SK-N-SH treated with all-trans-retinoic acid at 6 μM for 48 hours (cell line): ENCODE measurements at regions not wholly inside any gene's neighbourhood (a gene's known extent, or its start where the extent isn't known, plus 50 kb on each side); places are given as distances from the start of the nearest gene placed in this dataset.

Experiments
- ATAC-seq: fragments of 200-7000 bp; cut with Tn5 transposase; 3 replicates; pipeline ENCODE4 v1.9.1; 2020; ENCODE audit warnings: mild to moderate bottlenecking, moderate library complexity
- ARNTL ChIP-seq: fragments of 450-650 bp; formaldehyde crosslinking; IDR thresholded peaks from 2 replicates; pipeline ENCODE4 v1.5.0; 2020; ENCODE audit warnings: low read depth, mild to moderate bottlenecking, moderate library complexity, borderline replicate concordance
- BACH2 ChIP-seq: fragments of 250-450 bp; sonication (Bioruptor Pico); IDR thresholded peaks from 2 replicates; pipeline ENCODE4 v1.9.0; 2021; ENCODE audit warnings: mild to moderate bottlenecking, borderline replicate concordance
- CSDC2 ChIP-seq: fragments of 250-450 bp; sonication (Bioruptor Pico); IDR thresholded peaks from 2 replicates; pipeline ENCODE4 v1.5.0; 2020; ENCODE audit warnings: mild to moderate bottlenecking, moderate library complexity
- ESRRG ChIP-seq: fragments of 250-450 bp; sonication (Bioruptor Pico); IDR thresholded peaks from 2 replicates; pipeline ENCODE4 v1.6.1; 2021; ENCODE audit warnings: mild to moderate bottlenecking
- ISL1 ChIP-seq: fragments of 250-450 bp; sonication (Bioruptor Pico); IDR thresholded peaks from 2 replicates; pipeline ENCODE4 v2.1.2; 2022; ENCODE audit warnings: mild to moderate bottlenecking, moderate library complexity
- OSR1 ChIP-seq: fragments of 250-450 bp; sonication (Bioruptor Pico); IDR thresholded peaks from 2 replicates; pipeline ENCODE4 v1.8.0; 2022; ENCODE audit warnings: moderate library complexity, mild to moderate bottlenecking, inconsistent platforms
- PPARA ChIP-seq: fragments of 250-450 bp; sonication (Bioruptor Pico); IDR thresholded peaks from 2 replicates; pipeline ENCODE4 v1.5.0; 2020; ENCODE audit warnings: mild to moderate bottlenecking, borderline replicate concordance
- TOX ChIP-seq: fragments of 250-450 bp; sonication (Bioruptor Pico); IDR thresholded peaks from 2 replicates; pipeline ENCODE4 v1.8.0; 2021; ENCODE audit warnings: mild to moderate bottlenecking, moderate library complexity, borderline replicate concordance
- ZC3H10 ChIP-seq: fragments of 250-450 bp; sonication (Bioruptor Pico); IDR thresholded peaks from 2 replicates; pipeline ENCODE4 v1.5.1; 2021; ENCODE audit warnings: mild to moderate bottlenecking, moderate library complexity
- ZFP30 ChIP-seq: fragments of 450-650 bp; formaldehyde crosslinking; IDR thresholded peaks from 2 replicates; pipeline ENCODE4 v1.5.0; 2022; ENCODE audit warnings: mild to moderate bottlenecking, moderate library complexity
- ZNF565 ChIP-seq: fragments of 450-650 bp; formaldehyde crosslinking; conservative IDR thresholded peaks from 2 replicates; pipeline ENCODE4 v1.5.0; 2020; ENCODE audit warnings: low read depth, mild to moderate bottlenecking, moderate library complexity
- ZNF8 ChIP-seq: fragments of 450-650 bp; formaldehyde crosslinking; IDR thresholded peaks from 2 replicates; pipeline ENCODE4 v1.5.0; 2020; ENCODE audit warnings: mild to moderate bottlenecking, moderate library complexity
- TF ChIP-seq, protein P1 (sequence below): fragments of 250-450 bp; sonication (Bioruptor Pico); IDR thresholded peaks from 2 replicates; pipeline ENCODE4 v1.8.0; 2021; ENCODE audit warnings: low read depth, mild to moderate bottlenecking, moderate library complexity, borderline replicate concordance
- TF ChIP-seq, protein P2 (sequence below): fragments of 250-450 bp; sonication (Bioruptor Pico); IDR thresholded peaks from 2 replicates; pipeline ENCODE4 v1.5.0; 2020; ENCODE audit warnings: mild to moderate bottlenecking, moderate library complexity
- TF ChIP-seq, protein P3 (sequence below): fragments of 250-450 bp; sonication (Bioruptor Pico); IDR thresholded peaks from 2 replicates; pipeline ENCODE4 v1.5.1; 2021; ENCODE audit warnings: mild to moderate bottlenecking, moderate library complexity
- TF ChIP-seq, protein P4 (sequence below): fragments of 250-450 bp; sonication (Bioruptor Pico); IDR thresholded peaks from 2 replicates; pipeline ENCODE4 v1.5.1; 2020; ENCODE audit warnings: low read depth, mild to moderate bottlenecking, moderate library complexity
- TF ChIP-seq, protein P5 (sequence below): fragments of 250-450 bp; sonication (Bioruptor Pico); IDR thresholded peaks from 2 replicates; pipeline ENCODE4 v1.8.0; 2020; ENCODE audit warnings: mild to moderate bottlenecking, moderate library complexity, borderline replicate concordance

DNA sequence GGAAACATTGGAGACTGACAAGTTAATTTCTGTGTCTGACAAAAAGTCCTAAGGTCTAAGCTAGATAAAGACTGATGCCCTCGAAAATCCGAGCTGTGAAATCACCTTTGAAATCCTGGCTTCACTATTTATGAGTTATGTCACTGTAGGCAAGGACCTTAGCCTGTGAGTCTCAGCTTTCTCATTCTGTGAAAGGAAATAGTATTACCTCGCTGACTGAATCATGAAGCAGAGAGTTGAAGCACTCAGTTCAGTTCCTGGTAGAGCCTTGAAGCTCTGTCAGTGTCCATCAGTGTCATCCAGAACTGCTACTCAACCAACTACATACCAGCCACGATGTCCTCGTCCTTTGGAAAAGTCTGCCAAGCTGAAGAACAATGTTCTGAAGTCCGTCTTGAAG is 1025.6 kb upstream of the GYPC start (continued):
- TF ChIP-seq OSR1, result no peak
- TF ChIP-seq ZC3H10, result no peak

DNA sequence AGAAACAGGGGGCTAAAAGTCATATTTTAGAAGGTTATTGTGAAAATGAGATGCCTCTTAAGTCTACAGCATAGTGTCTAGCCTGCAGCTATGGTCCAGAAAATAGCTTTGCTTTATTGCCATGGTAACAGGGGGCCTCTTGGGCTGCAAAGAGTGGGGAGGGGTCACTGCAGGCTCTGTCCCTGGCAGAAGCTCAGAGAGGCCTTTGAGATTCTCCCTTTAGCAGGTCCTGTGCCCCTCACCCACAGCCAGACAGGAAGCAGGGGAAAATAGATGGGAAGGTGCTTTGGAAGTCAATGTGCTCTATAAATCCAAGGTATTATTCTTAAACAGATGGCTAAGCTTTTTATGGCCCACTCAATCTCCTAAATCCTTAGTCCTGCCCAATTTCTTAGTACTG is 1021.3 kb upstream of the GYPC start:
- no peak for TF ChIP-seq ZNF8 (CRISPR knock-in tag)
- TF ChIP-seq, protein P1, sequence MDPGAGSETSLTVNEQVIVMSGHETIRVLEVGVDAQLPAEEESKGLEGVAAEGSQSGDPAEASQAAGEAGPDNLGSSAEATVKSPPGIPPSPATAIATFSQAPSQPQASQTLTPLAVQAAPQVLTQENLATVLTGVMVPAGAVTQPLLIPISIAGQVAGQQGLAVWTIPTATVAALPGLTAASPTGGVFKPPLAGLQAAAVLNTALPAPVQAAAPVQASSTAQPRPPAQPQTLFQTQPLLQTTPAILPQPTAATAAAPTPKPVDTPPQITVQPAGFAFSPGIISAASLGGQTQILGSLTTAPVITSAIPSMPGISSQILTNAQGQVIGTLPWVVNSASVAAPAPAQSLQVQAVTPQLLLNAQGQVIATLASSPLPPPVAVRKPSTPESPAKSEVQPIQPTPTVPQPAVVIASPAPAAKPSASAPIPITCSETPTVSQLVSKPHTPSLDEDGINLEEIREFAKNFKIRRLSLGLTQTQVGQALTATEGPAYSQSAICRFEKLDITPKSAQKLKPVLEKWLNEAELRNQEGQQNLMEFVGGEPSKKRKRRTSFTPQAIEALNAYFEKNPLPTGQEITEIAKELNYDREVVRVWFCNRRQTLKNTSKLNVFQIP (CRISPR knock-in tag), result no peak
- TF ChIP-seq CSDC2 (CRISPR knock-in tag), result no peak
- TF ChIP-seq, protein P2, sequence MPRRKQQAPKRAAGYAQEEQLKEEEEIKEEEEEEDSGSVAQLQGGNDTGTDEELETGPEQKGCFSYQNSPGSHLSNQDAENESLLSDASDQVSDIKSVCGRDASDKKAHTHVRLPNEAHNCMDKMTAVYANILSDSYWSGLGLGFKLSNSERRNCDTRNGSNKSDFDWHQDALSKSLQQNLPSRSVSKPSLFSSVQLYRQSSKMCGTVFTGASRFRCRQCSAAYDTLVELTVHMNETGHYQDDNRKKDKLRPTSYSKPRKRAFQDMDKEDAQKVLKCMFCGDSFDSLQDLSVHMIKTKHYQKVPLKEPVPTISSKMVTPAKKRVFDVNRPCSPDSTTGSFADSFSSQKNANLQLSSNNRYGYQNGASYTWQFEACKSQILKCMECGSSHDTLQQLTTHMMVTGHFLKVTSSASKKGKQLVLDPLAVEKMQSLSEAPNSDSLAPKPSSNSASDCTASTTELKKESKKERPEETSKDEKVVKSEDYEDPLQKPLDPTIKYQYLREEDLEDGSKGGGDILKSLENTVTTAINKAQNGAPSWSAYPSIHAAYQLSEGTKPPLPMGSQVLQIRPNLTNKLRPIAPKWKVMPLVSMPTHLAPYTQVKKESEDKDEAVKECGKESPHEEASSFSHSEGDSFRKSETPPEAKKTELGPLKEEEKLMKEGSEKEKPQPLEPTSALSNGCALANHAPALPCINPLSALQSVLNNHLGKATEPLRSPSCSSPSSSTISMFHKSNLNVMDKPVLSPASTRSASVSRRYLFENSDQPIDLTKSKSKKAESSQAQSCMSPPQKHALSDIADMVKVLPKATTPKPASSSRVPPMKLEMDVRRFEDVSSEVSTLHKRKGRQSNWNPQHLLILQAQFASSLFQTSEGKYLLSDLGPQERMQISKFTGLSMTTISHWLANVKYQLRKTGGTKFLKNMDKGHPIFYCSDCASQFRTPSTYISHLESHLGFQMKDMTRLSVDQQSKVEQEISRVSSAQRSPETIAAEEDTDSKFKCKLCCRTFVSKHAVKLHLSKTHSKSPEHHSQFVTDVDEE, result no peak
- no peak for TF ChIP-seq ARNTL (CRISPR knock-in tag)
- no peak for TF ChIP-seq ISL1 (CRISPR knock-in tag)
- TF ChIP-seq ESRRG (CRISPR knock-in tag), result no peak
- TF ChIP-seq, protein P3, sequence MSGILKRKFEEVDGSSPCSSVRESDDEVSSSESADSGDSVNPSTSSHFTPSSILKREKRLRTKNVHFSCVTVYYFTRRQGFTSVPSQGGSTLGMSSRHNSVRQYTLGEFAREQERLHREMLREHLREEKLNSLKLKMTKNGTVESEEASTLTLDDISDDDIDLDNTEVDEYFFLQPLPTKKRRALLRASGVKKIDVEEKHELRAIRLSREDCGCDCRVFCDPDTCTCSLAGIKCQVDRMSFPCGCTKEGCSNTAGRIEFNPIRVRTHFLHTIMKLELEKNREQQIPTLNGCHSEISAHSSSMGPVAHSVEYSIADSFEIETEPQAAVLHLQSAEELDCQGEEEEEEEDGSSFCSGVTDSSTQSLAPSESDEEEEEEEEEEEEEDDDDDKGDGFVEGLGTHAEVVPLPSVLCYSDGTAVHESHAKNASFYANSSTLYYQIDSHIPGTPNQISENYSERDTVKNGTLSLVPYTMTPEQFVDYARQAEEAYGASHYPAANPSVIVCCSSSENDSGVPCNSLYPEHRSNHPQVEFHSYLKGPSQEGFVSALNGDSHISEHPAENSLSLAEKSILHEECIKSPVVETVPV (CRISPR knock-in tag), result no peak
- TF ChIP-seq ZFP30 (CRISPR knock-in tag), result no peak
- no peak for TF ChIP-seq TOX
- no peak for TF ChIP-seq BACH2
- TF ChIP-seq, protein P4, sequence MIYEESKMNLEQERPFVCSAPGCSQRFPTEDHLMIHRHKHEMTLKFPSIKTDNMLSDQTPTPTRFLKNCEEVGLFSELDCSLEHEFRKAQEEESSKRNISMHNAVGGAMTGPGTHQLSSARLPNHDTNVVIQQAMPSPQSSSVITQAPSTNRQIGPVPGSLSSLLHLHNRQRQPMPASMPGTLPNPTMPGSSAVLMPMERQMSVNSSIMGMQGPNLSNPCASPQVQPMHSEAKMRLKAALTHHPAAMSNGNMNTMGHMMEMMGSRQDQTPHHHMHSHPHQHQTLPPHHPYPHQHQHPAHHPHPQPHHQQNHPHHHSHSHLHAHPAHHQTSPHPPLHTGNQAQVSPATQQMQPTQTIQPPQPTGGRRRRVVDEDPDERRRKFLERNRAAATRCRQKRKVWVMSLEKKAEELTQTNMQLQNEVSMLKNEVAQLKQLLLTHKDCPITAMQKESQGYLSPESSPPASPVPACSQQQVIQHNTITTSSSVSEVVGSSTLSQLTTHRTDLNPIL, result no peak
- TF ChIP-seq ZNF565, result no peak
- no peak for ATAC-seq

DNA sequence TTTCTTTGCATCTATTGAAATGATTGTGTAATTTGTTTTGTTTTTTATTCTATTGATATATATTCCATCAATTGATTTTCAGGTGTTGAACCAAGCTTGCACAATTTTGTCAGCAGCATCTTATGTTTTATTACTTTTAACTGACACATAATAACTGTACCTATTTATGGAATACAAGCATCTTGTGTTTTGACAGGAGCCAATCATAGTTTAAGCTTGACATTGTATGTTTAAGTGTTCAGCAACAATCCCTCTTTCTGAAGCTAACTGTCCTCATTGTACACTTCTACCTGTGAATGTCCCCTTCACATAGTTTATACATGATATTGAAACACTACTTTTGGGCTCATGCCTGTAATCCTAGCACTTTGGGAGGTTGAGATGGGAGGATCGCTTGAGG is 1017.6 kb upstream of the GYPC start:
- no peak for ATAC-seq
- TF ChIP-seq, protein P1 (CRISPR knock-in tag), result no peak
- no peak for TF ChIP-seq PPARA
- TF ChIP-seq ARNTL (CRISPR knock-in tag), result no peak
- TF ChIP-seq, protein P2, result no peak
- no peak for TF ChIP-seq BACH2
- no peak for TF ChIP-seq ISL1 (CRISPR knock-in tag)
- TF ChIP-seq, protein P5, sequence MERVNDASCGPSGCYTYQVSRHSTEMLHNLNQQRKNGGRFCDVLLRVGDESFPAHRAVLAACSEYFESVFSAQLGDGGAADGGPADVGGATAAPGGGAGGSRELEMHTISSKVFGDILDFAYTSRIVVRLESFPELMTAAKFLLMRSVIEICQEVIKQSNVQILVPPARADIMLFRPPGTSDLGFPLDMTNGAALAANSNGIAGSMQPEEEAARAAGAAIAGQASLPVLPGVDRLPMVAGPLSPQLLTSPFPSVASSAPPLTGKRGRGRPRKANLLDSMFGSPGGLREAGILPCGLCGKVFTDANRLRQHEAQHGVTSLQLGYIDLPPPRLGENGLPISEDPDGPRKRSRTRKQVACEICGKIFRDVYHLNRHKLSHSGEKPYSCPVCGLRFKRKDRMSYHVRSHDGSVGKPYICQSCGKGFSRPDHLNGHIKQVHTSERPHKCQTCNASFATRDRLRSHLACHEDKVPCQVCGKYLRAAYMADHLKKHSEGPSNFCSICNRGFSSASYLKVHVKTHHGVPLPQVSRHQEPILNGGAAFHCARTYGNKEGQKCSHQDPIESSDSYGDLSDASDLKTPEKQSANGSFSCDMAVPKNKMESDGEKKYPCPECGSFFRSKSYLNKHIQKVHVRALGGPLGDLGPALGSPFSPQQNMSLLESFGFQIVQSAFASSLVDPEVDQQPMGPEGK (CRISPR knock-in tag), result no peak
- TF ChIP-seq, protein P4, result no peak
